RPMI8226 (cell line): ENCODE measurements at regions not wholly inside any gene's neighbourhood (a gene's known extent, or its start where the extent isn't known, plus 50 kb on each side); places are given as distances from the start of the nearest gene placed in this dataset.
A peak's percentile ranks its signal among the peaks of the same experiment; 100 is the strongest.

Experiments
- DNase-seq: peaks from one replicate; pipeline ENCODE4 v3.0.0-alpha.2; 2015

DNA sequence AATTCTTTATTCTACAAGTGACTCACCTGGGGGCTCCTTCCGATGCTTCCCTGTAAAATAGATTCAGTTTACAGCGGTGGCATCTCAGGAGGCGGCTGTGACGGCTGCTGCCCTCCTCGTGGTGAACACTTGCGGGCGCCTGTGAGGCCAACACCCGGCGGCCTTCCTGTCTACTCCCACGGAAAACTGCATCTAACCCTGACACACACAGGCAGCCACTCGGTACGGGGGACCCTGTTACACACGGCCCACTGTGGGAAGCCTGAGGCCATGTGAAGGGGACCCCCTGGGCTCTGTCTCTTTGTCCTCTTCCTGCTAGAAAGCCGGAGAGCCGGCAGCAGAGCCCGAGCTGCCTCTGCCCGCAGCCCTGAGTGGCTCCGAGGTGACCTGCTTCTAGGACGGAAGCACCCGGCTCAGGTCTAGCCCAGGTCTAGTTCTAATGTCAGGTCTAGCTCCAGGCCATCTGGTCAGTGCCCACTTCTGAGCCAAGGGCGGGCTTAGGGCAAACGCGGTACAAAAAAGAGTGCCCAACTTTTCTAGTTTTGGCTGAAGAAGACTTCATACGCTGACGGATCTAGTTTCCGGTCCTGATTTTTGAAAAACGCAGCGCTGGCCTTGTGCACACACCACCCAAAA, 159.4 kb downstream of the ENGASE start:
- DNase-seq: no peak

GRCh38 chr17:79232957-79233356, 158.3 kb downstream of the ENGASE start:
- DNase-seq: no peak

- no peak for DNase-seq
Measured at GRCh38 chr17:79231766-79232287, 157.2 kb downstream of the ENGASE start.

DNA sequence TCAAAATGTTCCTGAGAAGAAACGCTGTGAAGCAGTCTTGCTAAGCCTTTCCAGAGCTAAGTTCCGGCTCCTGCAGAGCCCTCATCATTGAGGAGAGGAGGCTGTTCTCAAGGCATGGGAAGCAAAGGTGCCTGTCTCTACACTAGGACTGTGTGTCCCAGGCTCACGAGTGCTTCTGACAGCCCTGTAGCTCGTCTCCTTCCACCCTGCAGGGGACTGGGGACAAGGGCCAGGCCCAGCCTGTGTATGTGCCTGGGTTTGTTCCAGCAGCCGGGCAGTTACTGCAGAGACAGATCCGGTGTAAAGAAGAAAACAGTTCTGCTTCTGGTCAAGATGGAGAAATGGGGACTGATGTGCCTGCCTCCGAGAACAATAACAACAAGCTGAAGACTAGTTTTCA, 156.0 kb downstream of the ENGASE start:
- DNase-seq: no peak

- DNase-seq: no peak
Measured at GRCh38 chr17:79226037-79226436, 151.4 kb downstream of the ENGASE start.

- DNase-seq: no peak
Measured at GRCh38 chr17:79224903-79225302, 150.3 kb downstream of the ENGASE start.

DNA sequence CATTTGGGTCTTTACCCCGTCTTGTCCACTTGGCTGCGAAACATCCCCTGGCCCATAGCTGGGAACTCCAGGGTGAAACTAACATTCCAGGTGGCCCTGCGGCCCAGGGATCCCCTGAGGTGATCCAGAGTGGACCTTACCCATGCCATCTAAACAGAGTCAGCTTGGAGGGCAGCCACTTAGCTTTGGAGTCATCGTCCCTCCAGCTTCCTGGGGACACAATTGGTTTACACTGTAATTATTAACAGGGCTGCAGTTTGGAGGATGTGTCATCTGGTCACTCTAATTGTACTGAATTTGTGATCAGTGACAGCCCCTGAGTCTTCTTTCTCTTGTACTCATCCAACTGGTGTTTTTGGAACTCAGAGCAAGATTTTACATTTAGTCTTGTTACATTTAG, 149.9 kb downstream of the ENGASE start:
- DNase-seq: no peak

DNA sequence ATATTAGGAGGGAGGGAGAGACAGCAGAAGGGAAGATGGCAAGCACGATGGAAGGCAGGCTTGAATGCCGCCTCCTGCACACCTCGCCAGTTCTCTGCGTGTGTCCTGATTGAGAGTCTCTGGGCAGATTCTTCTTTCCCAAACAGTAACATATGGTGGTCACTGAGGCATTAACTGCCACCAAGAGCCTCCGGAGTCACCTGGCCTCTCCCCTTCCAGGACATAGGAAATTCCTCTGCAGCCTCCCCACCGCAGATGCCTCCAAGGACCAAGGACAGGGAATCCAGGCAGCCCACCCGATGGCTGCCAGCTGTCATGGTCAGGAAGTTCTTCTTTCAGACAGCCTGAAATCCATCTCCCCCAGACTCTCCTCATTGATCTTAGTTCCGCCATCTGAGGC, 149.3 kb downstream of the ENGASE start:
- DNase-seq: no peak

DNA sequence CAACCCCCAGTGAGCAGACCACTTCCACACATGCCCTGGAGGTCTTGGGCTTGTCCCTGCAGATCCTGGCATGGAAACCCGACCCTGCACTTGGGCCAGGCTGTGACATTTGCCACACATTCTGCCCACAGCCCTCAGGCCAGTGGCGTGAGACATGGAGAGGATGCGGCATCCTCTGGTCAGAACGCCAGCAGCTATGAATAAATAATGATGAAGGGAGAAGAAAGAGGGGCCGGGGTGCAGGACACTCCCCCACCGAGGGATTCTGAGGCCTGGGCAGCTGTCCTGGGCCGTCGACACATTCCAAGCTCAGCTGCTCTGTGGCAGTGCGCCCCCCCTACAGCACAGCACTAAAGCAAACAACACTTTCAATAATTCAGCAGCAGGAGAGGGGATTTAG, 148.8 kb downstream of the ENGASE start:
- DNase-seq: no peak

DNA sequence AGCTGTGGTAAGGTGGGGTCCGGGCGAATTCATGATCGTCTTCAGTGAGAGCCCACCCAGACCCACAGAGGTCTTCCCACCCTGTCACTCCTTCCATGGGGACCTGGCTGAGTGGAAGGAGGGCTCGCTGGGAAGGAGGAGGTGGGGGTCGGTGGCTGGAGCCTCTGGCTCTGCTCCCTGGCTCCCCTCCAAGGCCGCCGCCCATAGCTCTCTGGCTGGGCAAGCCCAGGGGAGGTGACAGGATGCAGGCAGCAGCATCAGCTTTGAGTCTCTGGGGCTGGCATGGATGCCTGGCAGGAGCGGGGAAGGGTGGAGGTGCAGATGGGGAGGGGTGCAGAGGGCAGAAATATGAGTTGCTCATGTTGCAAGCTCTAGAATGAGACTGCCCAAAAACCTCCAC, 147.0 kb downstream of the ENGASE start:
- DNase-seq: no peak

- DNase-seq: peak; percentile 26
Measured at GRCh38 chr17:79220713-79221291, 146.2 kb downstream of the ENGASE start.

- no peak for DNase-seq
Measured at GRCh38 chr17:79220201-79220712, 145.6 kb downstream of the ENGASE start.

GRCh38 chr17:79219208-79219935, 144.7 kb downstream of the ENGASE start:
- no peak for DNase-seq

DNA sequence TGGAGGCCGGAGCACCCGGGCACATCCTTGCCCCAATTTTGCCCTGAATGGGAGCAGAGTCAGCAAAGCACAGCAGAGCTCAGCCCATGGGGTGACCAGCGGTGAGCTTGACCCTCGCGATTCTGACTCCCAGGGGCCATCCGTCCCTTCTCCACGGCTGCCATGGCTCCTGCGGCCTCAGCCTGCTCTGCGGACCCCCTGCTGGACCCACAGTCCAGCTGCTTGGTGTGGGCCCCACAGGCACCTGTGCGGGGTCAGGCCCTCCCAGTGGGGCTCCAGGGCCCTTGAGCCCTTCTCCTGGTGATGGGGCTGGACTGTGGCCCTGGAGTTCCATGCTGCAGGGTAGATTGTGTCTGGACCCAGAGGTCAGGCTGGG, 144.2 kb downstream of the ENGASE start:
- no peak for DNase-seq

GRCh38 chr17:79218175-79218824, 143.7 kb downstream of the ENGASE start:
- no peak for DNase-seq

GRCh38 chr17:79217473-79218135, 143.0 kb downstream of the ENGASE start:
- no peak for DNase-seq

DNA sequence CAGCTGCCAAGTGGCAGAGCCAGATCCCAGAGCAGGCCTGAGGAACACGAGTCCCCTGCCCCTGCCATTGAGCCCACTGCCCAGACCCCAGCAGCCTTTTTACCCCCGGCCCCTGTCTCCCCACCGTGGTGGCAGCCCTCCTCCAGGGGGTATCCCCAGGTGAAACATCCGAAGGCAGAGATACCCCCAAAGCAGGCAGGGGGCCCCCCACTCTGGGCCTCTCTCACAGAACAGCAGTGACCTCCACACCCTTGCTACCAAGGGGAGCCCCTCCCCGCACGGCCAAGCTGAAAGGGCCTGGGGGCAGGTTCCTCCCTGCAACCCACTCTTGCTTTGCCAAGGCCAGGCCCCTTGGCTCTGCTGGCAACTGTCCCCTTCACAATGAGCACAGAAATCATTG, 142.2 kb downstream of the ENGASE start:
- DNase-seq: no peak

DNA sequence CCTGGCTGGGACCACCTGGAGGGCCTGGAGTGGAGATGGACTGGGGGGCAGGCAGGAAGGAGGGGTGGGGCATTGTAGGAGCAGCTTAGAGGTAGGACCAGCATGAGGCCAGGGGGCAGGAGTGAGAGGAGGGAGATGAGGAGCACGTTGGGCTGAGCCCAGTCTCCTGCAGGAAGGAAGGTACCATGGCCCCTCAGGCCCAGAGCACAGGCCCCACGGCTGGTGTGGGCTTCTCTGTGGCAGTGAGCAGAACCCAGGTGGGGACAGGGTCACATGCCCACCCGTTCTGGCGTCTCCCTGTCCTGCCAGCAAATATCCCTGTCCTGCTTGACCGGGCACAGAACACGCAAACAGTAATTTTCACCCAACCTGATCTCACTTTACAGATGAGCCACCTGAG, 141.8 kb downstream of the ENGASE start:
- no peak for DNase-seq

- DNase-seq: no peak
Measured at GRCh38 chr17:79215631-79216030, 141.0 kb downstream of the ENGASE start.

DNA sequence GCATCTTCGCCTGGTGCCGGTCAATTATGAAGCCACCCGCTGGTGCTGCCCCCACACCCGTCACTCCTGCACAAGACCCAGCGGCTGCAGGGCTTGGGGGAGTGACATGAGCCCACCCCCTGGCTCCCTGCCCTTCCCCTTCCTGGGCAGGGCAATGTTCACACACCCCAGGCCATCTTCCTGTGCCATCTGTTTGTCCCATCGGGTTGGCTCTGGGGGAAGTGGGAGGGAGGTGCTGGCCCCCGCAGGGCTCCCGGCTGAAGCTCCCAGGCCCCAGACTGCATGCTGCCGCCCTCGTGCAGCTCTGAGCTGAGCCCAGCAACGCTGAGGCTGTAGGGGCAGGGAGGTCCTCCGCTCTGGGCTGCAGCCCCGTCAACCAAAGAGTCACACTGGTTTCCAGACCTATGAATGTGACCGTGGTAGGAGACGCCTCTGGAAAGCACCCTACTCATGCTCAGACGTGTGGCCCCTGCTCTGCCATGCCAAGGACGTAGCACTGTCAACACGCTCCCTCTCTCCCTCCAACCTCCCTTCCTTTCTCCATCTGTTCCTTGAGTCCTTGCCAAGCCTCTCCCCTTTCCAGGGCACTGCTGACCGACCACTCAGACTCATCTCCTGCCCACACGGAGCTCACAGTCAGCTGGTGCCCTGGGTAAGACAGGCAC, 140.4 kb downstream of the ENGASE start:
- no peak for DNase-seq

DNA sequence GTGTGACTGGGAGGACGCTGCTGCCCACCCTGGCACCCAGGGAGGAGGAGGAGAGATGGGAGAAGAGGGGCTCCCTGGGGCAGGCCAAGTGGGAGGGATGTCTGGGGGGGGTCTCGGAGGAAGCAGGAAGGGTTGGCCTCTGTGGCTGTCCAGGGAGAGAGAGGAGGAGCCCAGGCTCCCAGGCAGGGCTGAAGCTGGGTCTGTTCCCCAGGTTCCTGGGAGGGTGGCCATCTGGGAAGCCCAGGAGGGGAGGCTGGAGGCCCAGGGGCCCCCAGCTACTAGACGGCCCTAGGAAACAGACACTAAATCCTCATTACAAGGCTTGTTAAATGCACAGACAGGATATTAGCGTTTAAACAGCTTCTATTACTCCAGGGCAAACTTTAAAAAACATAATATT, 139.8 kb downstream of the ENGASE start:
- DNase-seq: no peak

DNA sequence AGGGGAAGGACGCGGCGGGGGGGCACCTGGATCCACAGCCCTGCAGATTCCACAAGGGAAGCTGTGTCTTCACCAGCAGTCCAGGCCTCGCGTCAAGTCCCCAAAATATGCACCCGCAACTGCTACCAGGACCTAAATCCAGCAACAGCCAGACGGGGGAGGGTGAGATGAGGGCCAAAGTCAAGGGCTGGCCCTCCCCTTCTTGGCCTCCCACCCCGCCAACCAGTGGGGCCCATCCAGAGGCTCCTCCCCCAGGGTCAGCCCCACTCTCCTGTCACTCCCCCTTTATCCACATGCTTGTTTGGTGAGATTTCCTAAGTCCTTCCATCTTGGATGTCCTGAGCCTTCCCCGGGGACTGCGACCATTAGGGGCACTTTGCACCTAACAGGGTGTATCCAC, 138.7 kb downstream of the ENGASE start:
- no peak for DNase-seq
